ENCODE measurements at regions not wholly inside any gene's neighbourhood (a gene's known extent, or its start where the extent isn't known, plus 50 kb on each side); places are given as distances from the start of the nearest gene placed in this dataset.
"Not testable (repeated sequence)": the region's sequence is repeated elsewhere in the genome, so short reads cannot be mapped to it uniquely, and the experiment has no call there.

GRCh38 chr16:80243303-80243702 lies 297.5 kb upstream of the DYNLRB2 start:
- TF ChIP-seq CTCF (conservative IDR thresholded peaks at IDR 0.05); EZH2 (IDR thresholded peaks at IDR 0.05; ENCODE audit: low read depth): not testable (repeated sequence)

Data from PC-9 (cell line).